Stimulated activated CD4-positive, alpha-beta T cell treated with anti-CD3 and anti-CD28 coated beads, Interleukin-4, amount 100 ng/mL, for 1 hour (primary cell): ENCODE measurements at regions not wholly inside any gene's neighbourhood (a gene's known extent, or its start where the extent isn't known, plus 50 kb on each side); places are given as distances from the start of the nearest gene placed in this dataset.

Experiments
- DNase-seq: peaks from one replicate; pipeline ENCODE4 v3.0.0-alpha.2; 2020

DNA sequence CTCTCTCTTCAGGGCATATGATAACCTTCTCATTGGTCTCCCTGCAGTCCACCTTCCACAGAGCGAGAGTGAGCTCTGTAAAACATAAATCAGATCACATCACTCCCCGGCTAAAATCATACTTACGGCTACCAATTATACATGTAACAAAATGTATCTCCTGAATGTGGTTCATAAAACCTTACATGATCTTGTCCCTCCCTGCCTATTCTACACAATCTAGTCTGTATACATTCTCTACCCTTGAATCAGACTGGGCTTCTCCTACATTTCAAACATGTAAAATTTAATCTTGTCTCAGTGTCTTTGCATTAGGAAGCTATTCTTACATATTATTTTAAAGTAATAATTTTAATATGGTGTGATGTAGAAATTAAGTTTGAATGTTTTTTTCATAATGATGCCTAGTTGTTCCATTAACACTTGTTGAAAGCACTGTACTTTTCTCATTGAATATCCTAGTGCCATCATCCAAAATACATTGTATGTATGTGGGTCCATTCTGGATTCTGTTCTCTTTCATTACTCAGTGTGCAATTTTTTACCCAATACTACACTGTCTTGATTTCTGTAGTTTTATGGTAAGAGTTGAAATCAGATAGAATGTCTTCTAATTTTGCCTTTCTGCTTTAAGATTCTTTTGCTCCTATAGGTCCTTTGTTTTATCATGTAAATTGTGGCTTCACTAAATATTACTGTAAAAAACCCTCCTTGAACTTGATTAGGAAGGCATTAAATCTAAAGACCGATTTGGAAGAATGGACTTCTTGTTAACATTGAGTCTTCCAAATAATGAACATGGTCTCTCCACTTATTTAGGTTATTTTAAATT, 403.3 kb upstream of the EPHA7 start:
- no peak for DNase-seq

DNA sequence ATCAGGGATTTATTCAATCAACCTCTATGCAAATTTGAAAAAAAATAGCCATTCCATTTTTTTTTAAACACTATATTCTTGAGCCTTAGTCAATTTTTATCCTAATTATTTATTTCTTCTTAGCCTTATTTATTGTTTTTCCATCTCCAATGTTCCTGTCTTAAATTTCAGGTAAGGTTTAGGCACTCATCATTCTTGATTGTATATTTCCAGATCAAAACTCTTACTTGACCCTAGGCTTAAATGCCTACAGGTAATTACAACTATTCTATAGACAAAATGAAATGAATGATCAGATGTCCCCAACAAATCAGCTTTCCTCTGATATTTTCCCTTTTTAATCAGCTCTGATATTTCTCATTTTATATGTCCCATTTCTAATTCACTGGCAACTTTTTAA, 402.6 kb upstream of the EPHA7 start:
- no peak for DNase-seq

- no peak for DNase-seq
Measured at GRCh38 chr6:93820465-93821082, 401.2 kb upstream of the EPHA7 start.

- DNase-seq = no peak
Measured at GRCh38 chr6:93819189-93819588, 399.8 kb upstream of the EPHA7 start.

DNA sequence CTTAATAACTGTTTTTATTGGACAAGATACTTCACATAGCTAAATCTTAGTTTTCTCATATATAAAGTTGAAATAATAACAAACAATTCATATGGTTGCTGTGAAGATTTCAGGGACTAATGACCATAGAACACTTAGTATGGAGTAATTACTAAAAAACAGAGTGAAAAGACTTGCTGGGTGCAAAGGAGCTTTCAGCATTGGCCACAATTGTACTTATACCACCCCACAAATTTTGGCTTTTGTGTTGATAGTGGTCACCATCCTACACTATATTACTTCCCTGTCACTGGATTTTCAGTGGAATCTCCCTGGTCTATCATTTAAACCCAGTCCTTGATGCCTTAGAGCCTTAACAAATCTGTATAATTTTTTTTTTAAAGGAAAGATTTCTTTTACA, 398.6 kb upstream of the EPHA7 start:
- DNase-seq = no peak

DNA sequence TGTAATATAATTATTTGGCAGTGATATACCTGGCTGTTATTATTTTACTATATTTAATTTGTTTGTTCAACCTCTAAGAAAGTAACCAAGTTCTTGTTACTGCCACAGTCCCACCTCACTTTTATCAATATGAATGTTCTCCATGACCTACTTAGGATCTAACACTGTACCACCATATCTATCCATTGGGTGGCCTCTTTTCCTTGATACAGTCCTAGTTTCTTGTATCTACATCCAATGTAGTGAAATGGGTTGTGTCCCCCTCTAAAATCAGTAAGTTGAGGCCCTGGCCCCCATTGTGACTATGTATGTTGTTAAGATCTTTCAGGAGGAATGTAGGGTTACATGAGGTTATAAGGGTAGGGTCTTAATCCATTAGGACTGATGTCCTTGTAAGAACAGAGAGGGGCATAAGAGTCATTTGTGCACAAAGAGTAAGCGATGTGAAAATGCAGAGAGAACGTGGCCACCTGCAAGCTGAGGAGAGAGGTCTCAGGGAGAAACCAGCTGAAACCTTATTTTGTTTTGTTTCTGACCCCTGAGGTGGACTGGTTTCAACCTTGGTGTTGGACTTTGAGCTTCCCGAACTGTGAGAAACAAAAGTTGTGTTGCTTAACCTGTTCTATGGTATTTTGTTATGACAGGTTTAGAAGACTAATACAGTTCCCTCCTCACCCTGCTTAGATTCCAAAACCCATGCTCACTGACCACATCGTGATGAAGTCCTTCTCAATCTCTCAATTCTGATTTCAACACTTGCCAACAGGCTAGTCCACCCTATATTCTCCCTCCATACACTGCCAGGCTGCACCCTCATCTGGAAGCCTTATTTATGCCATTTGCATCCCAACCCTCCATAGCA, 387.3 kb upstream of the EPHA7 start:
- DNase-seq = no peak

DNA sequence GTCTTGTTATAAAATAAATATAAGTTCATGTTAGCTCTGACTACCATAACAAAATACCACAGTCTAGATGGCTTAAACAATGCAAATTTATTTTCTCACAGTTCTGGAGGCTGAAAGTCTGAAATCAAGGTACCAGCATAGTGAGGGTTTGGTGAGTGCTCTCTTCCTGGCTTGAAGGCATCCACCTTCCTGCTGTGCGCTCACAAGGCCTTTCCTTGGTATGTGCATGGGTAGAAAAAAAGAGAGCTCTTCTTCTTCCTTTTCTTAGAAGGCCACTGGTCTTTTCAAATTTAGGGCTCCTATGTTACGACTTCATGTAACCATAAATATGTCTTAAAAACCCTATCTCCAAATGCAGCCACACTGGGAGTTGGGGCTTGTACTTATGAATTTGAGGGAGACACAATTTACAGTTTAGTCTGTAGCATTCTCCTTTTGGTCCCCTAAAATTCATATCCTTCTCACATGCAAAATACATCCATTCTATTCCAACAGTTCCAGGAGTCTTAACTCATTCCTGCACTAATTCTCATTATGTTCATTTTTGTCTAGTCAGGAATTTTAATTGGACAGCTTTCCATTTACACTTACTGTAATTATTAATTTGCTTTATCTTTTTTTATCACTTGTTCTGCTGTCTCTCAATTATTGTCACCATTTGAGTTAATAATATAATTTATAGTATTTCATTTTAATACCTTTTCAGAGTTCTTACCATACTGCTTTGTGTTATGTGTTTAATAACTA, 381.9 kb upstream of the EPHA7 start:
- DNase-seq = no peak

GRCh38 chr6:93799226-93799625, 379.9 kb upstream of the EPHA7 start:
- no peak for DNase-seq

- no peak for DNase-seq
Measured at GRCh38 chr6:93794166-93794565, 374.8 kb upstream of the EPHA7 start.

GRCh38 chr6:93792746-93793145, 373.4 kb upstream of the EPHA7 start:
- DNase-seq = no peak

- DNase-seq = no peak
Measured at GRCh38 chr6:93790981-93791380, 371.6 kb upstream of the EPHA7 start.

DNA sequence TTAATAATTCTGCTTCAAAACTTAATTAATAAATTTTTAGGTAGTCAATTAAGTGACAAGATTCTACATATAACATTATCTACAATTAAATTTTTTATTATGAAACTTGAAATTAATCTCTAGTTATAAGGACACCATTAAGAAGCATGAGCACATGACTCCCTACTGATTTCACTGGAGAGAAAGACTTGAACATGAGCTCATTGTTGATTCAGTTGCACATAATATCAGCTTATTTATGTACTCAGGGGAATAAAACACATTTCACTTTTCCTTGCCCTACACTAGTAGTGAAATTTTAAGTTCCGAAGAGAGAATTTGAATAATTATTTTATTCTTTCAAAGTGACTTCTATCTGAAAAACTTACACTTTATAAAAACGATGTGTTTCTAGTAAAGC, 370.2 kb upstream of the EPHA7 start:
- DNase-seq = no peak

GRCh38 chr6:93787841-93788240, 368.5 kb upstream of the EPHA7 start:
- no peak for DNase-seq

DNA sequence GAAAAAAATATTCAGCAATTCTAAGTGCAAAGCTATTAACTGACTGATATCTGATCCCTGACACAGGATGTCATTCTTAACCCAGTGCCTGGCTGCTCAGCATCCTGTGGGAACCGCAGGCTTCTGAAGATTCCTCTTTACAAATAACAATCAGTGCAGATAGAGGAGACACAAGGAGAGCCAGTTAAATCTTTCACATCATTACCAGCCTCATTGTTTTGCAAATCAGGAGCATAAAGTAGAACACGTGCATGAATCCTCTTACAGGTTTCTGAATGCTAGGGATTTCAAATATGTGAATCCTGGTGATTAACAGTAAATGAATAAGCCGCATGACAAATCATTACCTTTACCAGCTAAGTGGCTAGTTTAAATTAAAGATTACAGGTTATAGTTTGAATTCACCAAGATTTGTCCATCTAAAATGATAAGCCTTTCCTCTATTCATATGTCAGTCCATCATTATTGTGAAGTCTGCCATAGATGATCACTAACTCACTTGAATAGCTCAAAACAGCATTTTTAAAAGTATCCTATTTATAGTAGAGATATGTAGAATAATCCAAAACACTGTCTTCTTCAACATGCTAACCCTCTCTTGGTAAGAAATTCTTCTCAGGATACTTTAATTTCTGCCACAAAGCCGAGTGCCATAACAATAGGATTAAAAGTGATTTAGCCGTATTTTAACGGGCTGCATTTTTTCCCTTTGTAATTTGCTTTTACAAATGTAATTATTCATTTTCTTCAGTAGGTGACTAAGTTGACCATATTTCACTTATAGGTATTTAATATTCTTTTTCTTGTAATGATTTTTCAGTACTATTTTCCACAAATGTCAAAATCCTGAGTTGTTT, 367.3 kb upstream of the EPHA7 start:
- no peak for DNase-seq

- no peak for DNase-seq
Measured at GRCh38 chr6:93785694-93786030, 366.3 kb upstream of the EPHA7 start.

DNA sequence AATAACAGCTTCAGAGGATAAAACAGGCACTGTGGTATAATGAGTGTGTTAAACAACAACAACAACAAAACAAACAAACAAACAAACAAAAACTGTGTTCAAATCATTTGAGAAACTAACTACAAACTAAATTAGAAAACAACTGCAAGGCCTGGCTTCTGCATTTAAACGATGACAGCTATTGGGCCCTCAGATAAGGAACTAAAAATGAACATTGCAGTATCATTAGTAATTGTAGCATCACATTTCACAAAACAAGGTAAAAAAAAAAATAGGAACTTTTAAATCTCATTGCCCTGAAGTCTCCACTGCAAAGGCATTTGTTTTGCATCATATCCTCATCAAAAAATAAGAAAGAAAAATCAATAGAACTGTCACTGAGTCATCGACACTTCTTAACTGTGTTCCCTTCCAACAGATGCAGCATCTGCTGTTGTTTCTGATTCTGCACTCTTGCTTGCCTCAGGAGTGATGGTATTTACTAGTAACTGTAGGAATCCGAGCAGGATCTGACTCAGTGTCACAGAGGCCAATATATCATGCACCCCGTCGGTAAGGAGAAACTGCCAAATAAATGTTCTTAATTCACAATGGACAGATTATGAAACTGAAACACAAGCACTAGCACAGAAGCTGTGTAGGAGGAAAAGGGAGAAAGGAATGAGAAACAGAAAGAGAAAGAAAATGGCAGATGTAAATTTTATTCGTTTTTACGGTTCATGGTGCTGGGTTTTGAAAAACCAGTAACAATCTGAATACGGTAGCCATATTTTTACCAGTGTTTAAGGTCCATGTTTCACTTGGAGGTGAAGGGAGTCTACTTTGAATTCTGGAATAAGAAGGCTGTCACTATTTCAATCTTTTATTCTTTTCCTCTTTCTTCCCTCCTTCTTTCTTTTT, 365.7 kb upstream of the EPHA7 start:
- no peak for DNase-seq

- no peak for DNase-seq
Measured at GRCh38 chr6:93779086-93779841, 359.9 kb upstream of the EPHA7 start.

- no peak for DNase-seq
Measured at GRCh38 chr6:93759190-93759589, 339.8 kb upstream of the EPHA7 start.

GRCh38 chr6:93751969-93752368, 332.6 kb upstream of the EPHA7 start:
- DNase-seq = no peak

GRCh38 chr6:93749930-93750329, 330.6 kb upstream of the EPHA7 start:
- no peak for DNase-seq
